AG09319 (cell line): ENCODE measurements at regions not wholly inside any gene's neighbourhood (a gene's known extent, or its start where the extent isn't known, plus 50 kb on each side); places are given as distances from the start of the nearest gene placed in this dataset.
"Not testable (repeated sequence)": the region's sequence is repeated elsewhere in the genome, so short reads cannot be mapped to it uniquely, and the experiment has no call there.

Source experiments
- DNase-seq: peaks from one replicate; pipeline ENCODE4 v3.0.0-alpha.2; 2010; ENCODE audit warnings: low read depth; ENCODE audit errors: extremely low read depth
- CTCF ChIP-seq: IDR thresholded peaks from 2 replicates; pipeline ENCODE4 v1.5.1; 2011; ENCODE audit warnings: low read depth, mild to moderate bottlenecking, inconsistent platforms, low read length, moderate library complexity

GRCh38 chr10:46217752-46218453 lies 68.9 kb upstream of the ANTXRL start:
- no peak for TF ChIP-seq CTCF
- no peak for DNase-seq

DNA sequence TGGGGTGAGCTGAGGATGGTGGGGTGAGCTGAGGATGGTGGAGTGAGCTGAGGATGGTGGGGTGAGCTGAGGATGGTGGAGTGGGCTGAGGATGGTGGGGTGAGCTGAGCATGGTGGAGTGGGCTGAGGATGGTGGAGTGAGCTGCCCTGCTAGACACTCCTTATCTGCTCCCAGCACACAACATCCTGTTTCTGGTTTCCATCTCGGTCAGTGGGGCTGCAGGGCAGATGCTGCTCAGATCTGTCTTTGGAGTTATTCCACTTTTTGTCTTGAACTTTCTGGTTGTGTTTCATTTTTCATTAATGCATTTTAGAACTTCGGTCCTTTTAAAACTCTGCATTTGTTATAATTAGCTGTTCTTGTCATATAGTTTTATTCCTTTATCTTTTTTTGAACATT lies 67.9 kb upstream of the ANTXRL start:
- DNase-seq: no peak
- TF ChIP-seq CTCF: no peak

DNA sequence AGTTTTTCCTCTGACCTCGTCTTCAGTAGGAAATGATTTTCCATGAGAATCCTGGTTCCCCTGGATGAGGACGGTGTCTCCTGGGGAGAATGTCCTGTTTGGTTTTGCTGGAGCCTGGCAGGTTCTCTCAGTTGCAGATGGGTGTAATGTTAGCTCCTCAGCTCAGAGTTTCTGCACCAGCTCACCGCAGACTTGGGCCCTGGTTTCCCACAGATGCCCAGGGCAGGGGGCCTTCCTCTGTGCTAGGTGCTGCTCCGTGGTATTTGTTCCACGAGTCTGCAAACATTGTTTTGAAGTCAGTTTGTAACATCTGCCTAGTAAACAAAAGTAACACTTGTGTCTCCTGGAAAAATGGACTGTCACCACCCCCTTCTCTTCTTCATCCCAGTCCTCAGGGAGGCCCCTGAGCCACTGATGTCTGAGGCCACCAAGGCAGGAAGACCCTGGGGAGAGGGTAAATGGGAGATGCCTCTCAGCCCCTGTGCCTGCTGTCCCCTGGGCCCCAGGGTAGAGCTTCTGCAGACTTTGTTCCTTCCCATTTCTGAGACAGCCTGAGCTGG lies 67.3 kb upstream of the ANTXRL start:
- DNase-seq: not testable (repeated sequence)

DNA sequence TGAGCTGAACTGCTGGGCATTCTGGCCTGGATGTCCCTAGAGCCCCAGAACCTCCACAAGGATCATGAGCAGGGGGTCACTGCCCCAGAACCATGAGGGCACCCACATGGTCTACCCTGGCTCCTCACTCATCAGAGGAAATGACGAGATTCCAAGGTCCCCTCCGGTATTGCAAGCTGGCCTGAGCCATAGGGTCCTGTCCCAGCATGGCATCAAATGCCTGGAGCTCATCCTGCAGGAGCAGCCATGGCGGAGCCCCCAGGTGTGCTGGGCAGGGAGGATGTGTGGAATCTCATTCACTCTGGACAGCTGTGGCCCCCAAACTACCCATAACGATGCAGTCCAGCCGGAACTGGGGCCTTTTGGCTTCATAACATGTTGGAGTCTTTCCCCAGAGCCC lies 66.6 kb upstream of the ANTXRL start:
- no peak for DNase-seq
- TF ChIP-seq CTCF: no peak

GRCh38 chr10:46220872-46221538 lies 65.8 kb upstream of the ANTXRL start:
- DNase-seq: no peak
- no peak for TF ChIP-seq CTCF

GRCh38 chr10:46222364-46222935 lies 64.3 kb upstream of the ANTXRL start:
- no peak for TF ChIP-seq CTCF
- DNase-seq: no peak

GRCh38 chr10:46223064-46223480 lies 63.7 kb upstream of the ANTXRL start:
- no peak for DNase-seq

More at GRCh38 chr10:46223064-46223480, 63.7 kb upstream of the ANTXRL start:
- TF ChIP-seq CTCF: no peak
